Spleen (tissue), 11 donors: ENCODE measurements at regions not wholly inside any gene's neighbourhood (a gene's known extent, or its start where the extent isn't known, plus 50 kb on each side); places are given as distances from the start of the nearest gene placed in this dataset.

ENCODE experiments used
- DNase-seq: peaks from one replicate; pipeline ENCODE4 v3.0.0-alpha.2; 2020
- H3K27ac ChIP-seq, 8 donors: fragments of 200-600 bp; sonication (generic) in 7 of 8; 1 replicate in 4 of 8; 2 replicates in 4 of 8; pipeline versions ENCODE4 v1.5.0 to v1.8.0; 2016 to 2021; ENCODE audit warnings: inconsistent platforms in 4 of 8, mild to moderate bottlenecking in 4 of 8, moderate library complexity in 1 of 8
- H3K27me3 ChIP-seq, 7 donors: fragments of 200-600 bp; sonication (generic) in 6 of 7; replicated peaks in 1 of 7; 1 replicate in 4 of 7; 2 replicates in 3 of 7; pipeline versions ENCODE4 v1.5.0 to v1.8.0; 2016 to 2021; ENCODE audit warnings: inconsistent platforms in 3 of 7, mild to moderate bottlenecking in 1 of 7
- H3K36me3 ChIP-seq, 6 donors: fragments of 200-600 bp; sonication (generic) in 5 of 6; 1 replicate in 4 of 6; 2 replicates in 2 of 6; pipeline versions ENCODE4 v1.5.0 to v1.8.0; 2016 to 2021; ENCODE audit warnings: inconsistent platforms in 2 of 6
- H3K4me1 ChIP-seq, 6 donors: fragments of 200-600 bp; sonication (generic) in 5 of 6; 1 replicate in 3 of 6; 2 replicates in 3 of 6; pipeline versions ENCODE4 v1.5.0 to v1.8.0; 2016 to 2021; ENCODE audit warnings: inconsistent platforms in 3 of 6
- H3K4me3 ChIP-seq, 8 donors: fragments of 200-600 bp; sonication (generic) in 7 of 8; 1 replicate in 4 of 8; 2 replicates in 4 of 8; pipeline versions ENCODE4 v1.5.0 to v1.8.0; 2016 to 2021; ENCODE audit warnings: inconsistent platforms in 4 of 8, mild to moderate bottlenecking in 4 of 8, moderate library complexity in 2 of 8
- H3K9me3 ChIP-seq, 8 donors: fragments of 200-600 bp; sonication (generic) in 7 of 8; 1 replicate in 4 of 8; 2 replicates in 4 of 8; pipeline versions ENCODE4 v1.5.0 to v1.8.0; 2016 to 2021; ENCODE audit warnings: inconsistent platforms in 4 of 8
- POLR2A ChIP-seq, 3 donors: fragments of 450-650 bp; IDR thresholded peaks; one replicate each; pipeline ENCODE4 v1.5.1; 2017; ENCODE audit warnings: antibody characterized with exemption in 3 of 3, mild to moderate bottlenecking in 1 of 3
- POLR2AphosphoS5 ChIP-seq, 3 donors: sonication (generic); formaldehyde crosslinking; IDR thresholded peaks; one replicate each; pipeline ENCODE4 v1.5.1; 2017; ENCODE audit warnings: antibody characterized with exemption in 3 of 3
- WGBS, 5 donors: extraction: QIAGEN DNeasy Blood & Tissue Kit in 3 of 5; methylation state at CpG; one replicate each; pipeline versions ENCODE4 v1.1.5 to v1.1.7; 2013 to 2018; 5-methylcytosine and 5-hydroxymethylcytosine counted together
- intact Hi-C: fragments of 100-400 bp; cut with DNase I; formaldehyde crosslinking; loops from one replicate; pipeline ENCODE4 v1.15.0; 2023; ENCODE audit warnings: low total_unique reads
- TF ChIP-seq, protein P1 (sequence below), 11 experiments: fragments of 200-600 bp in 7 of 11; fragments of 450-650 bp in 4 of 11; sonication (generic) in 4 of 11; IDR thresholded peaks in 8 of 11; conservative IDR thresholded peaks in 3 of 11; 1 replicate in 7 of 11; 2 replicates in 4 of 11; pipeline versions ENCODE4 v1.4.0 to v1.8.0; 2016 to 2021; ENCODE audit warnings: antibody characterized with exemption in 11 of 11, inconsistent platforms in 4 of 11, mild to moderate bottlenecking in 1 of 11
- donor health status: healthy with polysubstance abuse.
- donor health status: DM: no; HTN: no; CAD: no; lungs with moderate emphysema.
- donor health status: DM: no; HTN: no; CAD: no.
- donor health status: Bipolar disorder and iron deficiency.
- donor health status: healthy.
- donor health status: DM: no; HTN: no; CAD: no.
- donor health status: DM: yes; HTN: yes; CAD: no.

DNA sequence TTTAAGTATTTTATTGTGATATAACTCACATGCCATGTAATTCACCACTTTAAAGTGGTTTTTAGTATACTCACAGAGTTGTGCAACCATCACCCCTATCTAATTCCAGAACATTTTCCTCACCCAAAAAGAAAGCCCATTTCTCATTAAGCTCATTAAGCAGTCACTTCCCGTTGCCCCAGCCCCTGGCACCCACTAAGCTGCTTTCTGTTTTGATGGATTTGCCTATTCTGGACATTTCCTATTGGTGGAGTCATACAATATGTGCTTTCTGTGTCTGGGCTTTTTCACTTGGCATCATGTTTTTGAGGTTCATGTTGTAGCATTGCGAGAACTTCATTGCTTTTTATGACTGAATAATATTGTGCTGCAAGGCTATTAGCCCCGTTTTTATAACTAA is 66.0 kb downstream of the ARL6IP4 start:
- Histone ChIP-seq H3K36me3 (no peaks in the 10 kb centered on the region), H3K4me3 (no peak overlapping the region), H3K27ac (no peak overlapping the region), H3K27me3 (no peaks in the 10 kb centered on the region), H3K4me1 (peaks cover 9 to 50% (median 23%) of the 10 kb centered on the region in 6 donors), H3K9me3 (no peaks in the 10 kb centered on the region)
- 68 to 80% (median 71%) methylated on average over 3 of the region's 3 CpGs for WGBS, 5 donors
- no peak for DNase-seq
- TF ChIP-seq POLR2A (IDR thresholded peaks at IDR 0.05) (no peak), POLR2AphosphoS5 (IDR thresholded peaks at IDR 0.05) (no peak)
- TF ChIP-seq, protein P1, sequence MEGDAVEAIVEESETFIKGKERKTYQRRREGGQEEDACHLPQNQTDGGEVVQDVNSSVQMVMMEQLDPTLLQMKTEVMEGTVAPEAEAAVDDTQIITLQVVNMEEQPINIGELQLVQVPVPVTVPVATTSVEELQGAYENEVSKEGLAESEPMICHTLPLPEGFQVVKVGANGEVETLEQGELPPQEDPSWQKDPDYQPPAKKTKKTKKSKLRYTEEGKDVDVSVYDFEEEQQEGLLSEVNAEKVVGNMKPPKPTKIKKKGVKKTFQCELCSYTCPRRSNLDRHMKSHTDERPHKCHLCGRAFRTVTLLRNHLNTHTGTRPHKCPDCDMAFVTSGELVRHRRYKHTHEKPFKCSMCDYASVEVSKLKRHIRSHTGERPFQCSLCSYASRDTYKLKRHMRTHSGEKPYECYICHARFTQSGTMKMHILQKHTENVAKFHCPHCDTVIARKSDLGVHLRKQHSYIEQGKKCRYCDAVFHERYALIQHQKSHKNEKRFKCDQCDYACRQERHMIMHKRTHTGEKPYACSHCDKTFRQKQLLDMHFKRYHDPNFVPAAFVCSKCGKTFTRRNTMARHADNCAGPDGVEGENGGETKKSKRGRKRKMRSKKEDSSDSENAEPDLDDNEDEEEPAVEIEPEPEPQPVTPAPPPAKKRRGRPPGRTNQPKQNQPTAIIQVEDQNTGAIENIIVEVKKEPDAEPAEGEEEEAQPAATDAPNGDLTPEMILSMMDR (IDR thresholded peaks at IDR 0.05 in 8 of 11, conservative IDR thresholded peaks at IDR 0.05 in 3 of 11), result no peak
- intact Hi-C loops, result loop anchor here (10.0 kb wide), 1 partner anchor 108 kb away; the partner anchor contains the start of gene PITPNM2

DNA sequence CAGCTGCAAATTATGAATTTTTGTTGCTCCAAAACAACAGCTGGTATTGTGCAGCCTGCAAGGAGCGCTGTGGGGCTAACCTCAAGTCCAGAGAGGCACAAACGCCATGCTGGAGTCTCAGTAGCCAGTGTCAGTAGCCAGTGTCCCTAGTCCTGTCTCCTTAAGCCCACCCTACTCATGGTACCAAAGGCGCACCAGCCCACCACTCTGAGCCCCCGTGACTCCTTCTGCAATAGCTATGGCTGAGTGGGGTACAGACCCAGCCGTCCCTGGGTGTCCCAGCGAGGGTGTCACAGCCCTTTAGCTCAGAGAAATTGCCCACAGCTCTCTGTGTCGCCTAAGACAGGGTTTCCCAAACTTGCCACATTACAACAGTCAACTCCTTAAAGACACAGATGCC is 65.2 kb downstream of the ARL6IP4 start:
- TF ChIP-seq, protein P1 (IDR thresholded peaks at IDR 0.05 in 8 of 11, conservative IDR thresholded peaks at IDR 0.05 in 3 of 11), result no peak
- H3K9me3 ChIP-seq, result no peaks in the 10 kb centered on the region
- peaks cover 9 to 43% (median 17%) of the 10 kb centered on the region in 6 donors for H3K4me1 ChIP-seq
- 88 to 94% (median 89%) methylated on average over 7 of the region's 7 CpGs for WGBS, 5 donors
- no peak overlapping the region for H3K27ac ChIP-seq
- no peaks in the 10 kb centered on the region for H3K27me3 ChIP-seq
- no peak overlapping the region for H3K4me3 ChIP-seq
- intact Hi-C loops, result loop anchor here (10.0 kb wide), 1 partner anchor 109 kb away; the partner anchor contains the start of gene PITPNM2
- DNase-seq, result peak; percentile 55
- no peaks in the 10 kb centered on the region for H3K36me3 ChIP-seq

DNA sequence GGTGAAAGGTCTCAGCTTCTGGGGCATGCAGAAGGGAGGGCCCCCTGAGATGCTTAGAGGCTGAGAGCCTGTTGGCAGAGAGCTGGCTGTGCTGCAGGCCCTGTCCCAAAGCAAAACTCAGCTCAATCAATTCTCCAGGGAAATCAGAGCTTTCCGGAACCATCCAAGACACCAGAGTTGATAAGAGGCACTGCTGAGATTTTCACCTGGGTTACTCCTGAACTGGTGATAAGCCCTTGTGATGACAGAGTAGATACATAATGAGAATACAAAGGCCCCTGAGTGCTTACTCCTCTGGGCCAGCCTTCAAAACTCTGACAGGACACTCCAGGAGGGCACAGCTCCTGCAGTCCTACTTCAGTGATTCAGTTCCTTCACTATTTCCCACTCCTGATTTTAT is 63.9 kb downstream of the ARL6IP4 start:
- WGBS, 5 donors, result 67 to 100% (median 91%) methylated on average over 1 of the region's 1 CpG
- intact Hi-C loops, result loop anchor here (5.0 to 10.0 kb wide), 2 partner anchors 110 to 193 kb away; partner anchors contain the start of gene PITPNM2
- Histone ChIP-seq H3K4me1 (peaks cover 9 to 39% (median 16%) of the 10 kb centered on the region in 6 donors), H3K27ac (peak overlapping the region in 1 of 8 donors; percentile 3), H3K4me3 (no peak overlapping the region), H3K36me3 (no peaks in the 10 kb centered on the region), H3K9me3 (no peaks in the 10 kb centered on the region), H3K27me3 (no peaks in the 10 kb centered on the region)
- no peak for DNase-seq
- TF ChIP-seq POLR2A (IDR thresholded peaks at IDR 0.05) (no peak), POLR2AphosphoS5 (IDR thresholded peaks at IDR 0.05) (no peak)
- TF ChIP-seq, protein P1 (IDR thresholded peaks at IDR 0.05 in 8 of 11, conservative IDR thresholded peaks at IDR 0.05 in 3 of 11), result no peak

DNA sequence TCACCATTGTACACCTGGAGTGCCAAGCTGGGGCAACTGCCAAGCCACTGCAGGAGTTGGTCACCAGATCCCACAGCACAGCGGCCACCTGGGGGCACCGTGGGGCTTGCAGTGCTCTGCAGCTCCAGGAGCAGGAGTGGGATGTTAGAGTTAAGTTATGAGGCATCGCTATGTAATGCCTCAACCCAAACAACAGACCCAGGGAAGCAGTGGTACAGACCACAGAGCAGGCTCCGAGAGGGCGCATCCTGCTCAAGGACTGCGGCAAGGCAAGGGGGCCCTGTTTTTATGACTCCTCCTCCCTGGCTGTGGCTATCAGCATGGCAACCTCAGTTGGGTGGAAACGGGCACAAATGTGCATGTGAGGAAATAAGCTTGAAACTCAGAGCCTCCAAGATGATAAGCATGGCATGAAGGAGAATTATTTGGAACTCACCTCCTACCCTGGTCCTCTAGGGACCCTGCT is 63.1 kb downstream of the ARL6IP4 start:
- Histone ChIP-seq H3K9me3 (no peaks in the 10 kb centered on the region), H3K27me3 (no peaks in the 10 kb centered on the region), H3K36me3 (no peaks in the 10 kb centered on the region), H3K4me3 (no peak overlapping the region), H3K4me1 (peaks cover 9 to 39% (median 16%) of the 10 kb centered on the region in 6 donors), H3K27ac (peak overlapping the region in 3 of 8 donors; percentile 3 to 33 (median 14))
- intact Hi-C loops, result loop anchor here (5.0 to 10.0 kb wide), 2 partner anchors 111 to 194 kb away; partner anchors contain the start of gene PITPNM2
- whole genome bisulfite sequencing, 5 donors, result 4 to 18% (median 7%) methylated on average over 6 to 7 of the region's 7 CpGs
- TF ChIP-seq POLR2AphosphoS5 (IDR thresholded peaks at IDR 0.05) (peak; percentile 60 to 70 (median 65)), POLR2A (IDR thresholded peaks at IDR 0.05) (no peak)
- TF ChIP-seq, protein P1 (IDR thresholded peaks at IDR 0.05 in 8 of 11, conservative IDR thresholded peaks at IDR 0.05 in 3 of 11), result peak in 10 of 11 experiments; percentile 56 to 82 (median 71)
- DNase-seq, result peak; percentile 95
